SK-N-SH treated with all-trans-retinoic acid at 6 μM for 48 hours (cell line): ENCODE measurements at regions not wholly inside any gene's neighbourhood (a gene's known extent, or its start where the extent isn't known, plus 50 kb on each side); places are given as distances from the start of the nearest gene placed in this dataset.

ENCODE experiments used
- ATAC-seq: fragments of 200-7000 bp; cut with Tn5 transposase; 3 replicates; pipeline ENCODE4 v1.9.1; 2020; ENCODE audit warnings: mild to moderate bottlenecking, moderate library complexity
- ARNTL ChIP-seq: fragments of 450-650 bp; formaldehyde crosslinking; IDR thresholded peaks from 2 replicates; pipeline ENCODE4 v1.5.0; 2020; ENCODE audit warnings: low read depth, mild to moderate bottlenecking, moderate library complexity, borderline replicate concordance
- BACH2 ChIP-seq: fragments of 250-450 bp; sonication (Bioruptor Pico); IDR thresholded peaks from 2 replicates; pipeline ENCODE4 v1.9.0; 2021; ENCODE audit warnings: mild to moderate bottlenecking, borderline replicate concordance
- ESRRG ChIP-seq: fragments of 250-450 bp; sonication (Bioruptor Pico); IDR thresholded peaks from 2 replicates; pipeline ENCODE4 v1.6.1; 2021; ENCODE audit warnings: mild to moderate bottlenecking
- GLIS3 ChIP-seq: fragments of 250-450 bp; sonication (Bioruptor Pico); IDR thresholded peaks from 2 replicates; pipeline ENCODE4 v1.5.0; 2020; ENCODE audit warnings: mild to moderate bottlenecking, moderate library complexity
- OSR1 ChIP-seq: fragments of 250-450 bp; sonication (Bioruptor Pico); IDR thresholded peaks from 2 replicates; pipeline ENCODE4 v1.8.0; 2022; ENCODE audit warnings: moderate library complexity, mild to moderate bottlenecking, inconsistent platforms
- PPARA ChIP-seq: fragments of 250-450 bp; sonication (Bioruptor Pico); IDR thresholded peaks from 2 replicates; pipeline ENCODE4 v1.5.0; 2020; ENCODE audit warnings: mild to moderate bottlenecking, borderline replicate concordance
- RARB ChIP-seq: fragments of 250-450 bp; sonication (Bioruptor Pico); IDR thresholded peaks from 2 replicates; pipeline ENCODE4 v1.8.0; 2021; ENCODE audit warnings: mild to moderate bottlenecking, moderate library complexity
- SNAI2 ChIP-seq: fragments of 250-450 bp; sonication (Bioruptor Pico); IDR thresholded peaks from 2 replicates; pipeline ENCODE4 v1.5.0; 2020; ENCODE audit warnings: mild to moderate bottlenecking, moderate library complexity
- TCF4 ChIP-seq: fragments of 250-450 bp; sonication (Bioruptor Pico); IDR thresholded peaks from 2 replicates; pipeline ENCODE4 v1.8.0; 2021; ENCODE audit warnings: mild to moderate bottlenecking, moderate library complexity, borderline replicate concordance
- TOX ChIP-seq: fragments of 250-450 bp; sonication (Bioruptor Pico); IDR thresholded peaks from 2 replicates; pipeline ENCODE4 v1.8.0; 2021; ENCODE audit warnings: mild to moderate bottlenecking, moderate library complexity, borderline replicate concordance
- ZFP3 ChIP-seq: fragments of 250-450 bp; sonication (Bioruptor Pico); IDR thresholded peaks from 2 replicates; pipeline ENCODE4 v1.5.0; 2020; ENCODE audit warnings: mild to moderate bottlenecking, moderate library complexity
- ZFP30 ChIP-seq: fragments of 450-650 bp; formaldehyde crosslinking; IDR thresholded peaks from 2 replicates; pipeline ENCODE4 v1.5.0; 2022; ENCODE audit warnings: mild to moderate bottlenecking, moderate library complexity
- ZNF565 ChIP-seq: fragments of 450-650 bp; formaldehyde crosslinking; conservative IDR thresholded peaks from 2 replicates; pipeline ENCODE4 v1.5.0; 2020; ENCODE audit warnings: low read depth, mild to moderate bottlenecking, moderate library complexity
- TF ChIP-seq, protein P1 (sequence below): fragments of 250-450 bp; sonication (Bioruptor Pico); IDR thresholded peaks from 2 replicates; pipeline ENCODE4 v1.5.1; 2021; ENCODE audit warnings: mild to moderate bottlenecking, moderate library complexity
- TF ChIP-seq, protein P2 (sequence below): fragments of 250-450 bp; sonication (Bioruptor Pico); IDR thresholded peaks from 2 replicates; pipeline ENCODE4 v1.8.0; 2021; ENCODE audit warnings: low read depth, mild to moderate bottlenecking, moderate library complexity, borderline replicate concordance
- TF ChIP-seq, protein P3 (sequence below): fragments of 250-450 bp; sonication (Bioruptor Pico); IDR thresholded peaks from 2 replicates; pipeline ENCODE4 v1.5.1; 2020; ENCODE audit warnings: low read depth, mild to moderate bottlenecking, moderate library complexity
- TF ChIP-seq, protein P4 (sequence below): fragments of 250-450 bp; sonication (Bioruptor Pico); IDR thresholded peaks from 2 replicates; pipeline ENCODE4 v1.8.0; 2020; ENCODE audit warnings: mild to moderate bottlenecking, moderate library complexity, borderline replicate concordance
- TF ChIP-seq, protein P5 (sequence below): fragments of 250-450 bp; sonication (Bioruptor Pico); IDR thresholded peaks from 2 replicates; pipeline ENCODE4 v1.5.0; 2020; ENCODE audit warnings: mild to moderate bottlenecking, moderate library complexity

DNA sequence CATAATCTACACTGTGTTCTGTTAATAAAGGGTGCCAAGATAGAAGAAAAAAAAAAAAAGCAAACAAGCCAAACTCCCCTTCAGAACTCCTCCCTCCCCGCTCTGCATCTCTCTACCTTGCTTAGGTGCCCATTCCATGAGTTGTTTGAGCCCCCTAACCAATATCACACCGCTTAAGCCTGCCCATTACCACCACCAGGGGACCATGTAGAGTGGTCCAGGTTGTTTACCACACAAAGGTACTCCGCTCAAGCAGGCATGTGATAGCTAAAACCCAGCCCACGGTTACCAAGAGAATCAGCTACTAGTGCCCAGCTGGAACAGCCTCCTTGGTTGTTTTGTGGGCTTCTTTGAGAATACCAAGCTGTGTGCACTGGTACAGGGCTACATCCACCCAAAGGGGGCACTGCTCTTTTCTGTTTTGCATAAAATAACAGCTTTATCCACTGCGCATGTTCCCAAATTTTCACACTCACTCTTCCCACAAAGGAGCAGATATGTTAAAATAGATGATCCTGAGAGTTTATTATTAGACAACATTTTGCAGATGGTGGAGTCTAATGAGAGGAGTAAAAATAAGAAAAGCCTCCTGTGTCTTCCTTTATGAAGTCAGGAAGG is 304.1 kb downstream of the DEPDC1B start:
- no peak for ATAC-seq
- TF ChIP-seq, protein P1, sequence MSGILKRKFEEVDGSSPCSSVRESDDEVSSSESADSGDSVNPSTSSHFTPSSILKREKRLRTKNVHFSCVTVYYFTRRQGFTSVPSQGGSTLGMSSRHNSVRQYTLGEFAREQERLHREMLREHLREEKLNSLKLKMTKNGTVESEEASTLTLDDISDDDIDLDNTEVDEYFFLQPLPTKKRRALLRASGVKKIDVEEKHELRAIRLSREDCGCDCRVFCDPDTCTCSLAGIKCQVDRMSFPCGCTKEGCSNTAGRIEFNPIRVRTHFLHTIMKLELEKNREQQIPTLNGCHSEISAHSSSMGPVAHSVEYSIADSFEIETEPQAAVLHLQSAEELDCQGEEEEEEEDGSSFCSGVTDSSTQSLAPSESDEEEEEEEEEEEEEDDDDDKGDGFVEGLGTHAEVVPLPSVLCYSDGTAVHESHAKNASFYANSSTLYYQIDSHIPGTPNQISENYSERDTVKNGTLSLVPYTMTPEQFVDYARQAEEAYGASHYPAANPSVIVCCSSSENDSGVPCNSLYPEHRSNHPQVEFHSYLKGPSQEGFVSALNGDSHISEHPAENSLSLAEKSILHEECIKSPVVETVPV: no peak
- TF ChIP-seq PPARA (CRISPR knock-in tag): no peak
- TF ChIP-seq ZNF565 (CRISPR knock-in tag): no peak
- TF ChIP-seq TCF4 (CRISPR knock-in tag): no peak
- TF ChIP-seq ESRRG (CRISPR knock-in tag): no peak
- TF ChIP-seq, protein P2, sequence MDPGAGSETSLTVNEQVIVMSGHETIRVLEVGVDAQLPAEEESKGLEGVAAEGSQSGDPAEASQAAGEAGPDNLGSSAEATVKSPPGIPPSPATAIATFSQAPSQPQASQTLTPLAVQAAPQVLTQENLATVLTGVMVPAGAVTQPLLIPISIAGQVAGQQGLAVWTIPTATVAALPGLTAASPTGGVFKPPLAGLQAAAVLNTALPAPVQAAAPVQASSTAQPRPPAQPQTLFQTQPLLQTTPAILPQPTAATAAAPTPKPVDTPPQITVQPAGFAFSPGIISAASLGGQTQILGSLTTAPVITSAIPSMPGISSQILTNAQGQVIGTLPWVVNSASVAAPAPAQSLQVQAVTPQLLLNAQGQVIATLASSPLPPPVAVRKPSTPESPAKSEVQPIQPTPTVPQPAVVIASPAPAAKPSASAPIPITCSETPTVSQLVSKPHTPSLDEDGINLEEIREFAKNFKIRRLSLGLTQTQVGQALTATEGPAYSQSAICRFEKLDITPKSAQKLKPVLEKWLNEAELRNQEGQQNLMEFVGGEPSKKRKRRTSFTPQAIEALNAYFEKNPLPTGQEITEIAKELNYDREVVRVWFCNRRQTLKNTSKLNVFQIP: no peak
- TF ChIP-seq, protein P3, sequence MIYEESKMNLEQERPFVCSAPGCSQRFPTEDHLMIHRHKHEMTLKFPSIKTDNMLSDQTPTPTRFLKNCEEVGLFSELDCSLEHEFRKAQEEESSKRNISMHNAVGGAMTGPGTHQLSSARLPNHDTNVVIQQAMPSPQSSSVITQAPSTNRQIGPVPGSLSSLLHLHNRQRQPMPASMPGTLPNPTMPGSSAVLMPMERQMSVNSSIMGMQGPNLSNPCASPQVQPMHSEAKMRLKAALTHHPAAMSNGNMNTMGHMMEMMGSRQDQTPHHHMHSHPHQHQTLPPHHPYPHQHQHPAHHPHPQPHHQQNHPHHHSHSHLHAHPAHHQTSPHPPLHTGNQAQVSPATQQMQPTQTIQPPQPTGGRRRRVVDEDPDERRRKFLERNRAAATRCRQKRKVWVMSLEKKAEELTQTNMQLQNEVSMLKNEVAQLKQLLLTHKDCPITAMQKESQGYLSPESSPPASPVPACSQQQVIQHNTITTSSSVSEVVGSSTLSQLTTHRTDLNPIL: no peak
- no peak for TF ChIP-seq GLIS3
- TF ChIP-seq SNAI2 (CRISPR knock-in tag): no peak

DNA sequence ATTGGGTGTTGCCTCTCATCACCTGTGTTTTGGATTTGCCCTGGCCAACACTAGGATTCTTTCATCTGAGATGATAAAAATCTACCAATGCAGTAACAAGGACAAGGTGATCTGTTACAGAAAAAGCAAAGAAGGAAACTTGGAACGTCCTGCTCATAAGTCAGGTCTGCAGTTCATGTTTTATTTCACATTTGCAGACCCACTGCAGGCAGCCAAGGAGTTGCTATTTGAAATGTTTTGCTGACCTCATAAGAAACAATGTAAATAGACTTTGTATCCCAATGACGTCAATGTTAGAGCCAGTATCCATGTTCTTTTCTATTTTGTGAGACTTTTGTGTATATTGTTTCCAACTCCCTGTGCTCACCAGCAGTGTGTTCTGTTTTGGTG is 312.9 kb downstream of the DEPDC1B start:
- ATAC-seq: no peak
- TF ChIP-seq ARNTL (CRISPR knock-in tag): no peak
- TF ChIP-seq OSR1 (CRISPR knock-in tag): no peak
- TF ChIP-seq BACH2 (CRISPR knock-in tag): no peak
- no peak for TF ChIP-seq RARB
- TF ChIP-seq ZFP30 (CRISPR knock-in tag): no peak
- no peak for TF ChIP-seq ZNF565 (CRISPR knock-in tag)
- TF ChIP-seq, protein P2: no peak
- no peak for TF ChIP-seq SNAI2 (CRISPR knock-in tag)
- TF ChIP-seq TCF4 (CRISPR knock-in tag): no peak
- TF ChIP-seq ESRRG (CRISPR knock-in tag): no peak
- TF ChIP-seq TOX (CRISPR knock-in tag): no peak
- TF ChIP-seq, protein P3: no peak
- TF ChIP-seq PPARA (CRISPR knock-in tag): no peak
- TF ChIP-seq, protein P4, sequence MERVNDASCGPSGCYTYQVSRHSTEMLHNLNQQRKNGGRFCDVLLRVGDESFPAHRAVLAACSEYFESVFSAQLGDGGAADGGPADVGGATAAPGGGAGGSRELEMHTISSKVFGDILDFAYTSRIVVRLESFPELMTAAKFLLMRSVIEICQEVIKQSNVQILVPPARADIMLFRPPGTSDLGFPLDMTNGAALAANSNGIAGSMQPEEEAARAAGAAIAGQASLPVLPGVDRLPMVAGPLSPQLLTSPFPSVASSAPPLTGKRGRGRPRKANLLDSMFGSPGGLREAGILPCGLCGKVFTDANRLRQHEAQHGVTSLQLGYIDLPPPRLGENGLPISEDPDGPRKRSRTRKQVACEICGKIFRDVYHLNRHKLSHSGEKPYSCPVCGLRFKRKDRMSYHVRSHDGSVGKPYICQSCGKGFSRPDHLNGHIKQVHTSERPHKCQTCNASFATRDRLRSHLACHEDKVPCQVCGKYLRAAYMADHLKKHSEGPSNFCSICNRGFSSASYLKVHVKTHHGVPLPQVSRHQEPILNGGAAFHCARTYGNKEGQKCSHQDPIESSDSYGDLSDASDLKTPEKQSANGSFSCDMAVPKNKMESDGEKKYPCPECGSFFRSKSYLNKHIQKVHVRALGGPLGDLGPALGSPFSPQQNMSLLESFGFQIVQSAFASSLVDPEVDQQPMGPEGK (CRISPR knock-in tag): no peak
- no peak for TF ChIP-seq ZFP3
- TF ChIP-seq, protein P1: no peak

DNA sequence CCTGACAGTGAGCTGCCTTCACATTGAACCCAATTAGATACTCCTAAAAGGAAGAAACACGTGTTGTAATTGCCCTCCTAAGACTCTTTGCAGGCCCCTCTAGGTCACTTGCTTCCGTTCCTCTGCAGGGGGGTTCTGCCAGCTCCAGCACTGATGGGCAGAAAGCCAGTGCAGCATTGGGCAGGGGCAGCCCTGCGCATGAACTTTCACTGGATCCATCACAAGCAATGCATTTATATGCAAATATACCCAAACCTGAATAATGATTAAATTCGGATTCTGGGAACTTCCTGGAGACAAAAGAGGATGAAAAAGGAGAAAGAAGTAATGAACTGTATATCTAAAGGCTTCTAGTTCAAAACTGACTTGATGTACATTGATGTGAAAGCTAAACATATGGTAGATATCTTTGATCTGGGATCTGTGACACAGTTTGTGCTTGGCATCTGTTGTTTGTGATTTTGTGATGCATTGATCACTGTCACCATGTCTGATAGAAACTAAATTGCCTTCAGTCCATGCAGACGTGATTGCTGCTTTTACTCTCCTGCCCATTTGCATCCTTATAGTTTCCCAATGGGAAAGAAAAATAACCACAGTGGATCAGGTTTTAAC is 313.4 kb downstream of the DEPDC1B start:
- no peak for ATAC-seq
- no peak for TF ChIP-seq SNAI2 (CRISPR knock-in tag)
- TF ChIP-seq, protein P5, sequence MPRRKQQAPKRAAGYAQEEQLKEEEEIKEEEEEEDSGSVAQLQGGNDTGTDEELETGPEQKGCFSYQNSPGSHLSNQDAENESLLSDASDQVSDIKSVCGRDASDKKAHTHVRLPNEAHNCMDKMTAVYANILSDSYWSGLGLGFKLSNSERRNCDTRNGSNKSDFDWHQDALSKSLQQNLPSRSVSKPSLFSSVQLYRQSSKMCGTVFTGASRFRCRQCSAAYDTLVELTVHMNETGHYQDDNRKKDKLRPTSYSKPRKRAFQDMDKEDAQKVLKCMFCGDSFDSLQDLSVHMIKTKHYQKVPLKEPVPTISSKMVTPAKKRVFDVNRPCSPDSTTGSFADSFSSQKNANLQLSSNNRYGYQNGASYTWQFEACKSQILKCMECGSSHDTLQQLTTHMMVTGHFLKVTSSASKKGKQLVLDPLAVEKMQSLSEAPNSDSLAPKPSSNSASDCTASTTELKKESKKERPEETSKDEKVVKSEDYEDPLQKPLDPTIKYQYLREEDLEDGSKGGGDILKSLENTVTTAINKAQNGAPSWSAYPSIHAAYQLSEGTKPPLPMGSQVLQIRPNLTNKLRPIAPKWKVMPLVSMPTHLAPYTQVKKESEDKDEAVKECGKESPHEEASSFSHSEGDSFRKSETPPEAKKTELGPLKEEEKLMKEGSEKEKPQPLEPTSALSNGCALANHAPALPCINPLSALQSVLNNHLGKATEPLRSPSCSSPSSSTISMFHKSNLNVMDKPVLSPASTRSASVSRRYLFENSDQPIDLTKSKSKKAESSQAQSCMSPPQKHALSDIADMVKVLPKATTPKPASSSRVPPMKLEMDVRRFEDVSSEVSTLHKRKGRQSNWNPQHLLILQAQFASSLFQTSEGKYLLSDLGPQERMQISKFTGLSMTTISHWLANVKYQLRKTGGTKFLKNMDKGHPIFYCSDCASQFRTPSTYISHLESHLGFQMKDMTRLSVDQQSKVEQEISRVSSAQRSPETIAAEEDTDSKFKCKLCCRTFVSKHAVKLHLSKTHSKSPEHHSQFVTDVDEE (CRISPR knock-in tag): 0 out of 2 replicates have a peak, but pooled peaks have one; percentile 10
